ENCODE measurements at regions not wholly inside any gene's neighbourhood (a gene's known extent, or its start where the extent isn't known, plus 50 kb on each side); places are given as distances from the start of the nearest gene placed in this dataset.
"Not testable (repeated sequence)": the region's sequence is repeated elsewhere in the genome, so short reads cannot be mapped to it uniquely, and the experiment has no call there.

DNA sequence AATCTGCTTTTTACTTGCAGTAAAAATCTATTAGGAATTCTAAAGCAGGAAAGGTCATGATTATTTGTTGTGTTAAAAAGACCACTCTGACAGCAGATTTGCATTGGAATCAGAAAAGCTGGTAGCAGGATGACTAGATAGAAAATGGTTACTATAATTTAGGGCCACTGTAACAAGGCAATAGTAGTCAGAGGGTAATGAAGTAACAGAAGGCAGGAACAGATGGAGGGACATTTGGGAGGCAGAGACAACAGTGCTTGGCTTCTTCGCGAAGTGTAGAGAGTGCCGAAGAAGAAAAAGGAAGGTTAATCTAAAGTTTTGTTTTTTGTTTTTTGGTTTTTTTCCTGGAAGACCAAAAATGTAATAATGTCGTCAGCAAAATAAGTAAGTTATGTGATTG lies 129.8 kb upstream of the SLC5A12 start:
- no peaks in the 10 kb centered on the region for H3K27me3 ChIP-seq (ENCODE audit: insufficient read depth, low read length)
- no peak overlapping the region for H2AFZ ChIP-seq (ENCODE audit: low read length, unreplicated experiment)
- H3K4me3 ChIP-seq (ENCODE audit: low read depth, low read length): no peak overlapping the region
- H3K4me1 ChIP-seq (ENCODE audit: control insufficient read depth, insufficient read depth, low read length, unreplicated experiment): peaks cover 6% of the 10 kb centered on the region
- no peaks in the 10 kb centered on the region for H3K36me3 ChIP-seq (ENCODE audit: insufficient read depth, low read length)
- no peak overlapping the region for H3K27ac ChIP-seq (ENCODE audit: low read depth, low read length)
- H3K79me2 ChIP-seq (ENCODE audit: control insufficient read depth, insufficient read depth, low read length, unreplicated experiment): no peaks in the 10 kb centered on the region

GRCh38 chr11:26858098-26858497 lies 135.8 kb upstream of the FIBIN start:
- H3K4me1 ChIP-seq (ENCODE audit: control insufficient read depth, insufficient read depth, low read length, unreplicated experiment): no peaks in the 10 kb centered on the region
- H3K79me2 ChIP-seq (ENCODE audit: control insufficient read depth, insufficient read depth, low read length, unreplicated experiment): no peaks in the 10 kb centered on the region
- H3K27me3 ChIP-seq (ENCODE audit: insufficient read depth, low read length): no peaks in the 10 kb centered on the region
- H3K4me3 ChIP-seq (ENCODE audit: low read depth, low read length): no peak overlapping the region
- no peak overlapping the region for H3K27ac ChIP-seq (ENCODE audit: low read depth, low read length)
- no peaks in the 10 kb centered on the region for H3K36me3 ChIP-seq (ENCODE audit: insufficient read depth, low read length)
- H2AFZ ChIP-seq (ENCODE audit: low read length, unreplicated experiment): no peak overlapping the region

GRCh38 chr11:26859416-26859815 lies 134.5 kb upstream of the FIBIN start:
- Histone ChIP-seq H3K27me3 (ENCODE audit: insufficient read depth, low read length) (no peaks in the 10 kb centered on the region), H3K4me3 (ENCODE audit: low read depth, low read length) (no peak overlapping the region), H3K36me3 (ENCODE audit: insufficient read depth, low read length) (no peaks in the 10 kb centered on the region), H2AFZ (ENCODE audit: low read length, unreplicated experiment) (no peak overlapping the region), H3K27ac (ENCODE audit: low read depth, low read length) (no peak overlapping the region), H3K4me1 (ENCODE audit: control insufficient read depth, insufficient read depth, low read length, unreplicated experiment) (no peaks in the 10 kb centered on the region), H3K79me2 (ENCODE audit: control insufficient read depth, insufficient read depth, low read length, unreplicated experiment) (no peaks in the 10 kb centered on the region)

GRCh38 chr11:26860091-26860780 lies 133.7 kb upstream of the FIBIN start:
- no peaks in the 10 kb centered on the region for H3K36me3 ChIP-seq (ENCODE audit: insufficient read depth, low read length)
- H3K27ac ChIP-seq (ENCODE audit: low read depth, low read length): no peak overlapping the region

GRCh38 chr11:26860895-26861294 lies 133.0 kb upstream of the FIBIN start:
- Histone ChIP-seq H2AFZ (ENCODE audit: low read length, unreplicated experiment) (no peak overlapping the region), H3K4me3 (ENCODE audit: low read depth, low read length) (no peak overlapping the region)

More at GRCh38 chr11:26860091-26860780, 133.7 kb upstream of the FIBIN start:
- Histone ChIP-seq H3K4me3 (ENCODE audit: low read depth, low read length) (no peak overlapping the region), H3K27me3 (ENCODE audit: insufficient read depth, low read length) (no peaks in the 10 kb centered on the region), H3K79me2 (ENCODE audit: control insufficient read depth, insufficient read depth, low read length, unreplicated experiment) (no peaks in the 10 kb centered on the region), H3K4me1 (ENCODE audit: control insufficient read depth, insufficient read depth, low read length, unreplicated experiment) (no peaks in the 10 kb centered on the region), H2AFZ (ENCODE audit: low read length, unreplicated experiment) (peak overlapping the region; percentile 12)

DNA sequence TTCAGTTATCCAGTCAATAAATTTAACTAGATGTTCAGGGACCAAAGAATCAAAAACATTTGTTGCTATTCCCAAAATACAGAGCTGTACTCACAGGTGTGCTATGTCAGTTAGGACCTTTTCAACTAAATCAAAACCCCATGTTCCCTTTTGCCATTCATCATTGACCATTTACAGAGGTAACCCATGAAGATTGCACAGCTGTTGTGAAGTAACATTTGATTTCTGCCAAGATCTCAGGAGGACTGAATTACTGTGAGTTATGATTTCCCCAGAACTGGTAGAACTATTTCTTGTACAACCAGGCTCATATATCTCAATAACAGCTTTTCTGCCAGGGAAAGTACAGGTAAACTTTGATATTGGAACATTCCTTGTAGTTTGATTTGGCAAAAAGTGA lies 131.1 kb upstream of the FIBIN start:
- Histone ChIP-seq H3K79me2 (ENCODE audit: control insufficient read depth, insufficient read depth, low read length, unreplicated experiment) (no peaks in the 10 kb centered on the region), H3K36me3 (ENCODE audit: insufficient read depth, low read length) (0 out of 2 replicates have a peak, but pooled peaks cover 3% of the 10 kb centered on the region), H3K4me3 (ENCODE audit: low read depth, low read length) (no peak overlapping the region), H3K27ac (ENCODE audit: low read depth, low read length) (no peak overlapping the region), H3K4me1 (ENCODE audit: control insufficient read depth, insufficient read depth, low read length, unreplicated experiment) (no peaks in the 10 kb centered on the region), H2AFZ (ENCODE audit: low read length, unreplicated experiment) (no peak overlapping the region), H3K27me3 (ENCODE audit: insufficient read depth, low read length) (no peaks in the 10 kb centered on the region)

More at GRCh38 chr11:26860895-26861294, 133.0 kb upstream of the FIBIN start:
- H3K27ac ChIP-seq (ENCODE audit: low read depth, low read length): no peak overlapping the region
- no peaks in the 10 kb centered on the region for H3K27me3 ChIP-seq (ENCODE audit: insufficient read depth, low read length)
- H3K36me3 ChIP-seq (ENCODE audit: insufficient read depth, low read length): no peaks in the 10 kb centered on the region
- no peaks in the 10 kb centered on the region for H3K4me1 ChIP-seq (ENCODE audit: control insufficient read depth, insufficient read depth, low read length, unreplicated experiment)
- no peaks in the 10 kb centered on the region for H3K79me2 ChIP-seq (ENCODE audit: control insufficient read depth, insufficient read depth, low read length, unreplicated experiment)

DNA sequence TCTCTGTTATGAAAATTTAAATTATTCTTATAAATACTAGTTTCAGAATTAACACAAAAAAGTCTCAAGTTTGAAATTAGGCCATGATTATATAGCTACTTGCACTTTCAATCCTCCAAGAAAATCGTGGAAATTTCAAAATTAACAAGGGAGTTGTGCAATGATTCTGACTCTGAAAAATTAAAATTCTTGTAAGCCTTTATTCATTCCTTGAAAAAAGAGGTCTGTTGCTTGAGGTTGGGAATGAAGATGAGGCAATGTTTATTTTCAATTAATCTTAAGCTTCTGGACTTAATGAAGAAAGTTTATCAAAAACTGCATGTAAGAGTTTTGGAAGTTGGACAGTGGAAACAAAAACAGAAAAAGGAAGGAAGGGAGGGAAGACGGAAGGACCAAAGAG lies 128.2 kb upstream of the FIBIN start:
- Histone ChIP-seq H3K4me1 (ENCODE audit: control insufficient read depth, insufficient read depth, low read length, unreplicated experiment) (no peaks in the 10 kb centered on the region), H3K27me3 (ENCODE audit: insufficient read depth, low read length) (no peaks in the 10 kb centered on the region), H3K79me2 (ENCODE audit: control insufficient read depth, insufficient read depth, low read length, unreplicated experiment) (no peaks in the 10 kb centered on the region), H2AFZ (ENCODE audit: low read length, unreplicated experiment) (no peak overlapping the region), H3K27ac (ENCODE audit: low read depth, low read length) (no peak overlapping the region), H3K4me3 (ENCODE audit: low read depth, low read length) (no peak overlapping the region), H3K36me3 (ENCODE audit: insufficient read depth, low read length) (0 out of 2 replicates have a peak, but pooled peaks cover 3% of the 10 kb centered on the region)

GRCh38 chr11:26867286-26867685 lies 126.6 kb upstream of the FIBIN start:
- no peak overlapping the region for H3K27ac ChIP-seq (ENCODE audit: low read depth, low read length)
- no peaks in the 10 kb centered on the region for H3K4me1 ChIP-seq (ENCODE audit: control insufficient read depth, insufficient read depth, low read length, unreplicated experiment)
- no peak overlapping the region for H3K4me3 ChIP-seq (ENCODE audit: low read depth, low read length)
- H3K79me2 ChIP-seq (ENCODE audit: control insufficient read depth, insufficient read depth, low read length, unreplicated experiment): no peaks in the 10 kb centered on the region
- H3K27me3 ChIP-seq (ENCODE audit: insufficient read depth, low read length): no peaks in the 10 kb centered on the region
- H2AFZ ChIP-seq (ENCODE audit: low read length, unreplicated experiment): no peak overlapping the region
- H3K36me3 ChIP-seq (ENCODE audit: insufficient read depth, low read length): 0 out of 2 replicates have a peak, but pooled peaks cover 3% of the 10 kb centered on the region

DNA sequence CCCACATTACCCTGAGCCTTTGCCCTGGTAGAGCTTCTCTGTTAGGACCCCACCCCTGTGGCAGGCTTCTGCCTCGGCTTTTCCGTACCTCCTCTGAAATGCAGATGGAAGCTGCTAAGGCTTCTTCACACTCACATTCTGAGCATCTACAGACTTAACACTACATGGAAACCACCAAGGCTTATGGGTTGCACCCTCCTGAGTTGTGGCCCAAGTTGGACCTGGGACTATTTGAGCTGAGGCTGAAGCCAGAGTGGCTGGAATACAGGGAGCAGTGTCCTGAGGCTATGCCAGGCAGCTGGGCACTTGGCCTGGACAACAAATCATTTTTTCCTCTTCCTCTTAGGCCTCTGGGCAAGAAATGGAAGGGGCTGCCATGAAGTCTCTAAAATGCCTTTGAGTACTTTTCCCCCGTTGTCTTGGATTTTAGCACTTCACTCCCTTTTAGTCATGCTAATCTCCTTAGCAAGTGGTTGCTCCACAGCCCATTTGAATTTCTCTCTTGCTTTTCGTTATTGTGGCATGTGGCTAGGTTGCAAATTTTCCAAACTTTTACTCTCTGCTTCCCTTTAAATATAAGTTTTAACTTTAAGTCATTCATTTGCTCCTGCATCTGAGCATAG lies 114.8 kb upstream of the FIBIN start:
- Histone ChIP-seq H2AFZ (ENCODE audit: low read length, unreplicated experiment) (no peak overlapping the region), H3K79me2 (ENCODE audit: control insufficient read depth, insufficient read depth, low read length, unreplicated experiment) (no peaks in the 10 kb centered on the region), H3K4me3 (ENCODE audit: low read depth, low read length) (no peak overlapping the region), H3K27me3 (ENCODE audit: insufficient read depth, low read length) (no peaks in the 10 kb centered on the region), H3K36me3 (ENCODE audit: insufficient read depth, low read length) (no peaks in the 10 kb centered on the region), H3K27ac (ENCODE audit: low read depth, low read length) (no peak overlapping the region), H3K4me1 (ENCODE audit: control insufficient read depth, insufficient read depth, low read length, unreplicated experiment) (no peaks in the 10 kb centered on the region)

- not testable (repeated sequence) for H2AFZ ChIP-seq (ENCODE audit: low read length, unreplicated experiment); H3K27me3 ChIP-seq (ENCODE audit: insufficient read depth, low read length); H3K79me2 ChIP-seq (ENCODE audit: control insufficient read depth, insufficient read depth, low read length, unreplicated experiment); H3K4me1 ChIP-seq (ENCODE audit: control insufficient read depth, insufficient read depth, low read length, unreplicated experiment); H3K4me3 ChIP-seq (ENCODE audit: low read depth, low read length); H3K36me3 ChIP-seq (ENCODE audit: insufficient read depth, low read length); H3K27ac ChIP-seq (ENCODE audit: low read depth, low read length)
These were observed 111.5 kb upstream of the FIBIN start for GRCh38 chr11:26882363-26882880.

DNA sequence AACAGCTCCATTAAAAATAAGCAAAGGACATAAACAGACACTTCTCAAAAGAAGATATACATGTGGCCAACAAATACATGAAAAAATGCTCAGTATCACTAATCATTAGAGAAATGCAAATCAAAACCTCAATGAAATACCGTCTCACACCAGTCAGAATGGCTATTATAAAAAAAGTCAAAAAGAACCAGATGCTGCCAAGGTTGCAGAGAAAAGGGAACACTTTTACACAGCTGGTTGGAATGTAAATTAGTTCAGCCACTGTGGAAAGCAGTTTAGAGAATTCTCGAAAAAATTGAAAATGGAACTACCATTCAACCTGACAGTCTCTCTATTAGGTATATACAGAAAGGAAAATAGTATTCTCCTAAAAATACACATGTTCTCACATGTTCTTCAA lies 102.4 kb upstream of the FIBIN start:
- Histone ChIP-seq H3K27me3 (ENCODE audit: insufficient read depth, low read length) (no peaks in the 10 kb centered on the region), H3K4me3 (ENCODE audit: low read depth, low read length) (no peak overlapping the region), H3K36me3 (ENCODE audit: insufficient read depth, low read length) (no peaks in the 10 kb centered on the region), H2AFZ (ENCODE audit: low read length, unreplicated experiment) (no peak overlapping the region), H3K27ac (ENCODE audit: low read depth, low read length) (no peak overlapping the region), H3K4me1 (ENCODE audit: control insufficient read depth, insufficient read depth, low read length, unreplicated experiment) (peaks cover 5% of the 10 kb centered on the region), H3K79me2 (ENCODE audit: control insufficient read depth, insufficient read depth, low read length, unreplicated experiment) (no peaks in the 10 kb centered on the region)

All from ACC112 (cell line).